Omental fat pad (tissue), 3 donors: ENCODE measurements at regions not wholly inside any gene's neighbourhood (a gene's known extent, or its start where the extent isn't known, plus 50 kb on each side); places are given as distances from the start of the nearest gene placed in this dataset.
"Not testable (repeated sequence)": the region's sequence is repeated elsewhere in the genome, so short reads cannot be mapped to it uniquely, and the experiment has no call there.

Experiments
- ATAC-seq: fragments of 150-250 bp; one replicate; pipeline ENCODE4 v1.9.1; 2016; ENCODE audit warnings: mild to moderate bottlenecking, moderate library complexity; ENCODE audit not compliant: low FRiP score
- DNase-seq: peaks from one replicate; pipeline ENCODE4 v3.0.0-alpha.2; 2019; ENCODE audit warnings: low spot score
- TF ChIP-seq, protein P1 (sequence below), 3 donors: fragments of 450-650 bp; IDR thresholded peaks; one replicate each; pipeline ENCODE4 v1.5.1; 2016 to 2017; ENCODE audit warnings: antibody characterized with exemption in 3 of 3, mild to moderate bottlenecking in 3 of 3, moderate library complexity in 2 of 3

DNA sequence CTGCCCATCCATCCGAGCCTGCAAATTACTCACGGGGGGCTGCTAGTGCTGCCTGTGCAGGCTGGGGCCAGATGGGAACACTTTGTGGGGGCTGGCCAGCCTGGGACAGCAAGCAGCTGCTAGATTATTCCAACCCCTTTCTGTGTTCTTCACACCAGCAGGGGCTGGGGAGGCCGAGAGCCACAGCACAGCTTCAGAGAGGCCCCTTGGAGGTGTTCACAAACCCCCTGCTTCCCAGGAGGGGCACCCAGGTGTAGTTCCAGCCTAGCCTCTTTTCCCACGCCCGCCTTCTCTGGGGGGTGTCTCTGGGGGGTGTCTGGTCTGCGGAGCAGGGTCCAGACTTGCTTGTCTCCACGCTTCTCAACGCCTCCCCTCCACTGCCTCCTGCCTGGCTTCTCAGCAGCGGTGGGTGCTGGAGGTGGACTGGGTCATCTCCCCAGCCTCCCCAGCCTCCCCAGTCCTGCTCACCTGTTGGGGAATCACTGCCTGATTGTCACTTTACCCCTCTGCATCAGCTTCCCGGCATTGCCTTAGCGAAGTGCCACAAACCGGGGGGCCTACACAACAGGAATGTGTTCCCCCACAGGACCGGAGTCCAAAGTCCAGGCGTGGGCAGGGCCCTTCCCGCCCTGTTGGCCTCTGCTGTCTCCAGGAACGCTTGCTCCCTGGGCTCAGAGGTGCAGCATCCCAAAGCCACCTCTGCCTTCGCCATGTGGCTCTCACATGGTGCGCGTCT lies 74.0 kb upstream of the EN2 start:
- no peak for DNase-seq
- no peak for ATAC-seq
- TF ChIP-seq, protein P1, sequence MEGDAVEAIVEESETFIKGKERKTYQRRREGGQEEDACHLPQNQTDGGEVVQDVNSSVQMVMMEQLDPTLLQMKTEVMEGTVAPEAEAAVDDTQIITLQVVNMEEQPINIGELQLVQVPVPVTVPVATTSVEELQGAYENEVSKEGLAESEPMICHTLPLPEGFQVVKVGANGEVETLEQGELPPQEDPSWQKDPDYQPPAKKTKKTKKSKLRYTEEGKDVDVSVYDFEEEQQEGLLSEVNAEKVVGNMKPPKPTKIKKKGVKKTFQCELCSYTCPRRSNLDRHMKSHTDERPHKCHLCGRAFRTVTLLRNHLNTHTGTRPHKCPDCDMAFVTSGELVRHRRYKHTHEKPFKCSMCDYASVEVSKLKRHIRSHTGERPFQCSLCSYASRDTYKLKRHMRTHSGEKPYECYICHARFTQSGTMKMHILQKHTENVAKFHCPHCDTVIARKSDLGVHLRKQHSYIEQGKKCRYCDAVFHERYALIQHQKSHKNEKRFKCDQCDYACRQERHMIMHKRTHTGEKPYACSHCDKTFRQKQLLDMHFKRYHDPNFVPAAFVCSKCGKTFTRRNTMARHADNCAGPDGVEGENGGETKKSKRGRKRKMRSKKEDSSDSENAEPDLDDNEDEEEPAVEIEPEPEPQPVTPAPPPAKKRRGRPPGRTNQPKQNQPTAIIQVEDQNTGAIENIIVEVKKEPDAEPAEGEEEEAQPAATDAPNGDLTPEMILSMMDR (IDR thresholded peaks at IDR 0.05): no peak

DNA sequence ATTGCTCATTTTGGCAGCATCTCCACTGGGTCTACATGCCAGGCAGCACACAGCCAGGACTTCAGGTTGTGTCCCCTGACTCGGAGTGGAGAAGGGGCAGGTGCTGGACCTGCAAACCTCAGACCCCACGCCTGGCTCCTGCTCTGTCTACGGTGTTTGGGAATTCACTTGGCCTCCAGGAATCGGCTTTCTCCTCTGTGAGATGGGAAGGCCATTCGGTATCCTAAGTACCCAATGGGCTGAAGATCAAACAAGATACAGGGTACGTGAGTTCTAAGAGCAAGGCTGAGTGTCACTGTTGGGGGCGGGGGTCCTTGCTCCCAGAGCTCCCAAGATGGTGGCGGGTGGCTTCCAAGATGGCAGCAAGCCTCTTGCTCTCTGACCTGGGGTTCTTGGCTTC lies 73.2 kb upstream of the EN2 start:
- no peak for ATAC-seq
- DNase-seq: no peak

DNA sequence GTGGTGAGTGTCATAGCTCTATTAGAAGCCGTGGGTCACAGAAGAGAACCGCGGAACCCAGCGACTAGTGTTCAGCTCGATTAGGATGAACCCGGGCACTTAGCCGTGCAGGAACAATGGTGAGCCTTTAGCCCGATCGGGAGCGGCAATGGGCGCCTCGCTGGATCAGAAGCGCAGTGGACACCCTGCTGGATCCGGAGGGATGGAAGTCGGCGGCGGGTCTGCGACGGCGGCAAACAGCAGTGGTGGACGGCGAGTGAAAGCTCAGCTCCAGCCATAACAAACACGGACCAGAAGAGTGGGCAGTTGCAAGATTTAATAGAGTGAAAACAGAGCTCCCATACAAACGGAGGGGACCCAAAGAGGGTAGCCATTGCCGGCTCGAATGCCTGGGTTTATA lies 72.7 kb upstream of the EN2 start:
- DNase-seq, ATAC-seq: not testable (repeated sequence)

More for the DNA sequence above, 73.2 kb upstream of the EN2 start:
- TF ChIP-seq, protein P1 (IDR thresholded peaks at IDR 0.05): no peak

DNA sequence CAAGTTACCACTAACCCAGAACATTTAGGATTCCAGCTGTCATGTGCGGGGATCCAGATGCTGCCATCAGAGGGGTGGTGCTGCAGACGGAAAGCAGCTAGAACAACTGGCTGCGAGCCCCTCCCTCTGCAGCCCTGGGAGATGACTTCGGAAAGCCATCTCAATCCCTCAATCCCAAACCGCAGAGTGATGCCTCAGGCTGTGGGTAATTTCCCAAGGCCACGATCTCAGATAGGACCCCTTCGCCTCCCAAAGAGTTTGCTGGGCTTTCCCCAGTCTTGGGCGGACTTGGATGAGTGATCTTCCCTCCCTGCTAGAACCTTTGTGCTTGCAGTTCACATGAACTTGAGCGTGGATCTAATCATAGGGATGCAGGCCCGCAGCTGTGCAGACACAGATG lies 71.3 kb upstream of the EN2 start:
- no peak for ATAC-seq
- DNase-seq: no peak
- TF ChIP-seq, protein P1 (IDR thresholded peaks at IDR 0.05): no peak

DNA sequence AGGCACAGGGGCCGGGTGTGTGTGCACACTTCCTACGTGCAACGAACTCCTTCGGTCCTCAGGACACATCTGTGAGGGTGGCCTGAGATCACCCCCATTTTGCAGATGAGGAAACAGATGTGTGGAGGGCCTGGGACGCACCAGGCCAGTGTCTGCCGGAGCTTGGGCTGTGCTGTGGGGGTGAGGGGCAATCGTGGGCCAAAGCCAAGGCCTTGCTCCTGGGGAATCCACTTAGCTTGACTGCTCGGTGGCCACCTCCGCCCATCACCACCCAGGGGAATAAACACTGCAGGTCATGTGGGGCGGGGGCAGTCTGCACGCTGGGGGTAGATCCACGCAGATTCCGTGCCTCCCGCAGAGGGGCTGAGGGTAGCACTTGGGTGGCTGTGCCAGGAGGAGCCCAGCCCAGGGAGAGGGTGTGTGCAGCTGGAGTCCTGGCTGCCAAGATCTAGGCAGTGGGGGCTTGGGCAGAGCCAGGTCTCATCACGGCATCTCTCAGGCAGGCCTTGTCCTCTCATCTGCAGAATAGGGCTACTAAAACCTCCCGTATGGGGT lies 70.8 kb upstream of the EN2 start:
- DNase-seq: no peak
- ATAC-seq: no peak
- TF ChIP-seq, protein P1 (IDR thresholded peaks at IDR 0.05): no peak

DNA sequence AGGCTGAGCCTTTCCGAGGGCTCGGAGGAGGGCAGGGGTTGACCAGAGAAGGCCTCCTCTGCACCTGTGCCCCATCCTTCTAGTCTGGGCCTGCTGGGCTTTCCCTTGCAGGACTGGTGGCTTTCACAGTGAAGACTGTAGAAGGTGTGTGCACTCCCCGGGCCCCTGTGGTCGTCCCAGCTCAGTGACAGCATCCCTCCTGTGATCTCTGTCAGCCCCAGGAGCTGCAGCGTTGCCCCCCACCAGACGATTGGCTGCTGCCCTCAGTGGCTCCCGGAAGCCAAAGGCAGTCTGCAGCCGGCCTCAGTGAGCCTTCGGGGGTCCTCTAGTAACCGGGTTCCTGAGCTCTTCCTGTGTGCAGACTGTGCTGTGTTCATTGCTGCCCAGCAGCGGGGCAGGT lies 69.4 kb upstream of the EN2 start:
- ATAC-seq: no peak
- TF ChIP-seq, protein P1 (IDR thresholded peaks at IDR 0.05): no peak
- no peak for DNase-seq

DNA sequence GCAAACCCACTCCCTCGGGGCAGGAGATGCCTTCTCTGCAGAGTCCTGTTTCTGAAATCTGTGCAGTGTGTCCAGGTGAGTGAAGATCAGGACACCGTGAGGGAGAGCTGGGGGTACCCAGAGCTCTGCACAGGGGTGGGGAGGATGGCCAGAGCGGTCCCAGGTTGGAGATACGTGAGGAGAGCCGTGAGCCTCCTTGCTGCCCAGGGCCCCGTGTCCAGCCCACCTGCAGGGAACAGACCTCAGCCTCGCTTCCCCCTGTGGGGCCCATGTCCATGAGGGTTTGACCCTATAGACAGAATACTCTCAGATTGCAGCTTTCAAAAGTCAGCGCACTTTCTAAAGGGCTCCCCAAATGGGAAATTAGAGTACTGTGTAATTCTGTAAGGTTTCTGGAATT lies 66.5 kb upstream of the EN2 start:
- TF ChIP-seq, protein P1 (IDR thresholded peaks at IDR 0.05): no peak
- DNase-seq (no peak), ATAC-seq (no peak)
